ENCODE measurements at regions not wholly inside any gene's neighbourhood (a gene's known extent, or its start where the extent isn't known, plus 50 kb on each side); places are given as distances from the start of the nearest gene placed in this dataset.

DNA sequence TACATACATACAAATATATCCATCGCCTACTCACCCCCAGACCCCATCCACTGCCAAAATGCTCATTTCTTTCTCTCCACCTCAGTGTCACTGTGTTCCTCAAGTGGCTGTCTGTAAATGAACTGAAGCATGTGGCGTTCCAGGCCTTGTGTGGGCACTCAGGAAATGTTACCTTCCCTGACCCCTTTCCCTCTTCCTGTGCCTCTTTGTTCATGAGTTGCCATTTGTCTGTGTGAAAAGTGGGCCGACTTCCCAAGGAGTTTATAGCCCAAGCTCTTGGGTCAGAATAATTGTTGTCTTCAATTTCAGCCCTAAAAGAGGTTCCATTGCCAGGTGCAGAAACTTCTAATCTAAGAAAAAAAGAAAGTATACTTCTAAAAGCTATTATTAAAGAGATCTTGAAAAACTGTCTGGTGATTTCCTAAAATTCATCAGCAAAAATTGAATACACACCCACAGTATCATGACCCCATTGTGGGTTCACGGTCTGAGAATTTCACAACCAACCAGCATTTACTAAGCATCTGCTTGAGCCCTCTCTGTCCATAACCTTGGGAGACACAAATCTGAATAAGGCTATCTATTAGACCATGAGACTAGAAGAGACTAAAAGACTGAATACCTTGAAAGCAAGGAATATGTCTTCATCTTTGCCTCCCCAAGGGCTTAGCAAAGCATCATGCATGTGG is 201.4 kb upstream of the EEA1 start:
- Histone ChIP-seq H3K4me3 (ENCODE audit: low read length) (no peak overlapping the region), H3K27ac (ENCODE audit: low read length) (no peak overlapping the region), H3K9me2 (ENCODE audit: insufficient read depth, low read length) (no peaks in the 10 kb centered on the region), H3K27me3 (ENCODE audit: insufficient read depth, low read depth, low read length) (no peaks in the 10 kb centered on the region), H3K79me2 (replicated peaks; ENCODE audit: insufficient read depth, low read length) (no peaks in the 10 kb centered on the region), H3K36me3 (ENCODE audit: insufficient read depth, low read length) (no peaks in the 10 kb centered on the region), H3F3A (ENCODE audit: insufficient read depth, low read length, poor library complexity, severe bottlenecking) (no peaks in the 10 kb centered on the region), H3K4me2 (ENCODE audit: low read length) (no peak overlapping the region), H3K9ac (ENCODE audit: low read length) (no peak overlapping the region), H4K20me1 (ENCODE audit: insufficient read depth) (no peaks in the 10 kb centered on the region), H2AFZ (ENCODE audit: low read depth, low read length) (no peak overlapping the region), H3K9me3 (ENCODE audit: low read length) (no peaks in the 10 kb centered on the region)
- TF ChIP-seq TAF1 (IDR thresholded peaks at IDR 0.05; ENCODE audit: low read depth) (no peak), RAD21 (conservative IDR thresholded peaks at IDR 0.05) (no peak), SMC3 (conservative IDR thresholded peaks at IDR 0.05; ENCODE audit: poor library complexity) (no peak), EP300 (conservative IDR thresholded peaks at IDR 0.05; ENCODE audit: poor library complexity, severe bottlenecking) (no peak), EZH2 (IDR thresholded peaks at IDR 0.05; ENCODE audit: borderline replicate concordance, insufficient read depth, low read length, poor library complexity, severe bottlenecking) (no peak), POLR2AphosphoS5 (IDR thresholded peaks at IDR 0.05) (no peak), MXI1 (conservative IDR thresholded peaks at IDR 0.05; ENCODE audit: poor library complexity, severe bottlenecking) (no peak)
- TF ChIP-seq, protein P1, sequence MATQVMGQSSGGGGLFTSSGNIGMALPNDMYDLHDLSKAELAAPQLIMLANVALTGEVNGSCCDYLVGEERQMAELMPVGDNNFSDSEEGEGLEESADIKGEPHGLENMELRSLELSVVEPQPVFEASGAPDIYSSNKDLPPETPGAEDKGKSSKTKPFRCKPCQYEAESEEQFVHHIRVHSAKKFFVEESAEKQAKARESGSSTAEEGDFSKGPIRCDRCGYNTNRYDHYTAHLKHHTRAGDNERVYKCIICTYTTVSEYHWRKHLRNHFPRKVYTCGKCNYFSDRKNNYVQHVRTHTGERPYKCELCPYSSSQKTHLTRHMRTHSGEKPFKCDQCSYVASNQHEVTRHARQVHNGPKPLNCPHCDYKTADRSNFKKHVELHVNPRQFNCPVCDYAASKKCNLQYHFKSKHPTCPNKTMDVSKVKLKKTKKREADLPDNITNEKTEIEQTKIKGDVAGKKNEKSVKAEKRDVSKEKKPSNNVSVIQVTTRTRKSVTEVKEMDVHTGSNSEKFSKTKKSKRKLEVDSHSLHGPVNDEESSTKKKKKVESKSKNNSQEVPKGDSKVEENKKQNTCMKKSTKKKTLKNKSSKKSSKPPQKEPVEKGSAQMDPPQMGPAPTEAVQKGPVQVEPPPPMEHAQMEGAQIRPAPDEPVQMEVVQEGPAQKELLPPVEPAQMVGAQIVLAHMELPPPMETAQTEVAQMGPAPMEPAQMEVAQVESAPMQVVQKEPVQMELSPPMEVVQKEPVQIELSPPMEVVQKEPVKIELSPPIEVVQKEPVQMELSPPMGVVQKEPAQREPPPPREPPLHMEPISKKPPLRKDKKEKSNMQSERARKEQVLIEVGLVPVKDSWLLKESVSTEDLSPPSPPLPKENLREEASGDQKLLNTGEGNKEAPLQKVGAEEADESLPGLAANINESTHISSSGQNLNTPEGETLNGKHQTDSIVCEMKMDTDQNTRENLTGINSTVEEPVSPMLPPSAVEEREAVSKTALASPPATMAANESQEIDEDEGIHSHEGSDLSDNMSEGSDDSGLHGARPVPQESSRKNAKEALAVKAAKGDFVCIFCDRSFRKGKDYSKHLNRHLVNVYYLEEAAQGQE (IDR thresholded peaks at IDR 0.05; ENCODE audit: borderline replicate concordance): no peak
- TF ChIP-seq, protein P2, sequence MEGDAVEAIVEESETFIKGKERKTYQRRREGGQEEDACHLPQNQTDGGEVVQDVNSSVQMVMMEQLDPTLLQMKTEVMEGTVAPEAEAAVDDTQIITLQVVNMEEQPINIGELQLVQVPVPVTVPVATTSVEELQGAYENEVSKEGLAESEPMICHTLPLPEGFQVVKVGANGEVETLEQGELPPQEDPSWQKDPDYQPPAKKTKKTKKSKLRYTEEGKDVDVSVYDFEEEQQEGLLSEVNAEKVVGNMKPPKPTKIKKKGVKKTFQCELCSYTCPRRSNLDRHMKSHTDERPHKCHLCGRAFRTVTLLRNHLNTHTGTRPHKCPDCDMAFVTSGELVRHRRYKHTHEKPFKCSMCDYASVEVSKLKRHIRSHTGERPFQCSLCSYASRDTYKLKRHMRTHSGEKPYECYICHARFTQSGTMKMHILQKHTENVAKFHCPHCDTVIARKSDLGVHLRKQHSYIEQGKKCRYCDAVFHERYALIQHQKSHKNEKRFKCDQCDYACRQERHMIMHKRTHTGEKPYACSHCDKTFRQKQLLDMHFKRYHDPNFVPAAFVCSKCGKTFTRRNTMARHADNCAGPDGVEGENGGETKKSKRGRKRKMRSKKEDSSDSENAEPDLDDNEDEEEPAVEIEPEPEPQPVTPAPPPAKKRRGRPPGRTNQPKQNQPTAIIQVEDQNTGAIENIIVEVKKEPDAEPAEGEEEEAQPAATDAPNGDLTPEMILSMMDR (IDR thresholded peaks at IDR 0.05; ENCODE audit: poor library complexity, severe bottlenecking): no peak

DNA sequence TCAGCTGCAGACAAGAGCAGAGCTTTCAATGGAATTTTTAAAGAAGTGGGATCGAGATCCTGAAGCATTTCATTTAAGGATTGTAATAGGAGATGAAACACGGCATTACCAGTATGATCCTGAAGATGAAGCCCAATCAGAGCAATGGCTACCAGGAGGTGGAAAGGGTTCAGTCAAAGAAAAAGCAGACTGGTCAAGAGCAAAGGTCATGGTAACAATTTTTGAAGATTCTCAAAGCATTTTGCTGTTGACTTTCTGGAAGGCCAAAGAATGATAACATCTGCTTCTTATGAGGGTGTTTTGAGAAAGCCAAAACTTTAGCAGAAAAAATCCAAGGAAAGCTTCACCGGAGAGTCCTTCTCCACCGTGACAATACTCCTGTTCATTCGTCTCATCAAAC is 204.3 kb upstream of the EEA1 start:
- H3F3A ChIP-seq (ENCODE audit: insufficient read depth, low read length, poor library complexity, severe bottlenecking): no peaks in the 10 kb centered on the region
- TF ChIP-seq, protein P2 (IDR thresholded peaks at IDR 0.05; ENCODE audit: poor library complexity, severe bottlenecking): no peak
- TF ChIP-seq, protein P1 (IDR thresholded peaks at IDR 0.05; ENCODE audit: borderline replicate concordance): no peak
- TF ChIP-seq RAD21 (conservative IDR thresholded peaks at IDR 0.05) (no peak), EP300 (conservative IDR thresholded peaks at IDR 0.05; ENCODE audit: poor library complexity, severe bottlenecking) (no peak), TAF1 (IDR thresholded peaks at IDR 0.05; ENCODE audit: low read depth) (no peak), SMC3 (conservative IDR thresholded peaks at IDR 0.05; ENCODE audit: poor library complexity) (no peak), MXI1 (conservative IDR thresholded peaks at IDR 0.05; ENCODE audit: poor library complexity, severe bottlenecking) (no peak), EZH2 (IDR thresholded peaks at IDR 0.05; ENCODE audit: borderline replicate concordance, insufficient read depth, low read length, poor library complexity, severe bottlenecking) (no peak), POLR2AphosphoS5 (IDR thresholded peaks at IDR 0.05) (no peak)
- no peaks in the 10 kb centered on the region for H4K20me1 ChIP-seq (ENCODE audit: insufficient read depth)
- no peaks in the 10 kb centered on the region for H3K9me3 ChIP-seq (ENCODE audit: low read length)
- no peak overlapping the region for H3K27ac ChIP-seq (ENCODE audit: low read length)
- no peak overlapping the region for H2AFZ ChIP-seq (ENCODE audit: low read depth, low read length)
- no peaks in the 10 kb centered on the region for H3K27me3 ChIP-seq (ENCODE audit: insufficient read depth, low read depth, low read length)
- no peaks in the 10 kb centered on the region for H3K79me2 ChIP-seq (replicated peaks; ENCODE audit: insufficient read depth, low read length)
- no peak overlapping the region for H3K4me2 ChIP-seq (ENCODE audit: low read length)
- no peaks in the 10 kb centered on the region for H3K9me2 ChIP-seq (ENCODE audit: insufficient read depth, low read length)
- no peak overlapping the region for H3K9ac ChIP-seq (ENCODE audit: low read length)
- H3K4me3 ChIP-seq (ENCODE audit: low read length): no peak overlapping the region
- no peaks in the 10 kb centered on the region for H3K36me3 ChIP-seq (ENCODE audit: insufficient read depth, low read length)

All from neural cell (in vitro differentiated cells).